Testis (tissue), 2 donors: ENCODE measurements at regions not wholly inside any gene's neighbourhood (a gene's known extent, or its start where the extent isn't known, plus 50 kb on each side); places are given as distances from the start of the nearest gene placed in this dataset.

Experiments
- POLR2A ChIP-seq: fragments of 450-650 bp; IDR thresholded peaks from one replicate; pipeline ENCODE4 v1.6.1; 2017; ENCODE audit warnings: antibody characterized with exemption, mild to moderate bottlenecking, moderate library complexity
- TF ChIP-seq, protein P1 (sequence below), 3 experiments: fragments of 450-650 bp in 2 of 3; fragments of 200-600 bp in 1 of 3; sonication (generic) in 1 of 3; IDR thresholded peaks; one replicate each; pipeline ENCODE4 v1.5.1; 2016 to 2019; ENCODE audit warnings: antibody characterized with exemption in 3 of 3, mild to moderate bottlenecking in 2 of 3, moderate library complexity in 1 of 3

DNA sequence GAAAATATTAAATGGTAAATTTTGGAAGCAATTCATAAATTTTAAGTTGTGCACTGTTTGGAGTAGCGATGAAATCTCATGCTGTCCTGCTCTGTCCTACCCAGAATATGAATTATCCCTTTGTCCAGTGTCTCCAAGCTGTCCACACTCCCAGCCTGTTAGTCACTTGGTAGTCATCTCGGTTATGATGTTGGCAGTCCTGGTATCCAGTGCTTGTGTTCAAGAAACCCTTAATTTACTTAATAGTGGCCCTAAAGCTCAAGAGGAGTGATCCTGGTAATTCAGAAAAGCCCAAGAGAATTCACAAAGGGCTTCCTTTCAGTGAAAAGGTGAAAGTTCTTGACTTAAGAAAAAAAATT is 71.8 kb upstream of the STAM2 start:
- TF ChIP-seq POLR2A = no peak
- TF ChIP-seq, protein P1, sequence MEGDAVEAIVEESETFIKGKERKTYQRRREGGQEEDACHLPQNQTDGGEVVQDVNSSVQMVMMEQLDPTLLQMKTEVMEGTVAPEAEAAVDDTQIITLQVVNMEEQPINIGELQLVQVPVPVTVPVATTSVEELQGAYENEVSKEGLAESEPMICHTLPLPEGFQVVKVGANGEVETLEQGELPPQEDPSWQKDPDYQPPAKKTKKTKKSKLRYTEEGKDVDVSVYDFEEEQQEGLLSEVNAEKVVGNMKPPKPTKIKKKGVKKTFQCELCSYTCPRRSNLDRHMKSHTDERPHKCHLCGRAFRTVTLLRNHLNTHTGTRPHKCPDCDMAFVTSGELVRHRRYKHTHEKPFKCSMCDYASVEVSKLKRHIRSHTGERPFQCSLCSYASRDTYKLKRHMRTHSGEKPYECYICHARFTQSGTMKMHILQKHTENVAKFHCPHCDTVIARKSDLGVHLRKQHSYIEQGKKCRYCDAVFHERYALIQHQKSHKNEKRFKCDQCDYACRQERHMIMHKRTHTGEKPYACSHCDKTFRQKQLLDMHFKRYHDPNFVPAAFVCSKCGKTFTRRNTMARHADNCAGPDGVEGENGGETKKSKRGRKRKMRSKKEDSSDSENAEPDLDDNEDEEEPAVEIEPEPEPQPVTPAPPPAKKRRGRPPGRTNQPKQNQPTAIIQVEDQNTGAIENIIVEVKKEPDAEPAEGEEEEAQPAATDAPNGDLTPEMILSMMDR (IDR thresholded peaks at IDR 0.05) = no peak
